Ovary (tissue), 7 donors: ENCODE measurements at regions not wholly inside any gene's neighbourhood (a gene's known extent, or its start where the extent isn't known, plus 50 kb on each side); places are given as distances from the start of the nearest gene placed in this dataset.
"Not testable (repeated sequence)": the region's sequence is repeated elsewhere in the genome, so short reads cannot be mapped to it uniquely, and the experiment has no call there.

Experiments used
- DNase-seq, 5 donors: peaks; one replicate each; pipeline ENCODE4 v3.0.0-alpha.2; 2019 to 2020
- H3K27ac ChIP-seq, 2 donors: fragments of 200-600 bp; one replicate each; pipeline versions ENCODE4 v1.5.1 to v1.8.0; 2019 to 2022
- H3K27me3 ChIP-seq: fragments of 200-600 bp; one replicate; pipeline ENCODE4 v1.8.0; 2022
- H3K36me3 ChIP-seq: fragments of 200-600 bp; sonication (generic); one replicate; pipeline ENCODE4 v1.5.1; 2019
- H3K4me1 ChIP-seq: one replicate; pipeline ENCODE4 v1.8.1; 2013; ENCODE audit warnings: mild to moderate bottlenecking, moderate library complexity; ENCODE audit not compliant: insufficient read depth
- H3K4me3 ChIP-seq: fragments of 200-600 bp; sonication (generic); one replicate; pipeline ENCODE4 v1.5.1; 2017
- H3K9me3 ChIP-seq, 2 donors: fragments of 200-600 bp in 1 of 2; sonication (generic) in 1 of 2; one replicate each; pipeline versions ENCODE4 v1.5.1 to v1.8.1; 2013 to 2019; ENCODE audit warnings: mild to moderate bottlenecking in 1 of 2, moderate library complexity in 1 of 2
- EP300 ChIP-seq: sonication (generic); formaldehyde crosslinking; IDR thresholded peaks from one replicate; pipeline ENCODE4 v1.6.1; 2017; ENCODE audit warnings: antibody characterized with exemption
- POLR2A ChIP-seq: fragments of 450-650 bp; IDR thresholded peaks from one replicate; pipeline ENCODE4 v1.6.1; 2017; ENCODE audit warnings: antibody characterized with exemption, mild to moderate bottlenecking, moderate library complexity
- WGBS, 3 donors: extraction: QIAGEN DNeasy Blood & Tissue Kit in 1 of 3; methylation state at CpG; one replicate each; pipeline versions ENCODE4 v1.1.5 to v1.1.7; 2013 to 2017; 5-methylcytosine and 5-hydroxymethylcytosine counted together
- intact Hi-C, 4 donors: fragments of 100-400 bp; cut with DNase I; formaldehyde crosslinking; loops; one replicate each; pipeline versions ENCODE4 v1.11.0 to v1.15.1; 2022 to 2023
- TF ChIP-seq, protein P1 (sequence below), 3 donors: fragments of 450-650 bp in 2 of 3; fragments of 200-600 bp in 1 of 3; IDR thresholded peaks; one replicate each; pipeline versions ENCODE4 v1.5.1 to v1.8.0; 2016 to 2022; ENCODE audit warnings: antibody characterized with exemption in 3 of 3, mild to moderate bottlenecking in 1 of 3
- donor health status: DM: no; HTN: no; CAD: no; lungs with moderate emphysema.
- donor health status: DM: no; HTN: no; CAD: no.
- donor health status: Bipolar disorder and iron deficiency.
- donor health status: DM: no; HTN: no; CAD: no.
- donor health status: DM: yes; HTN: yes; CAD: no.

DNA sequence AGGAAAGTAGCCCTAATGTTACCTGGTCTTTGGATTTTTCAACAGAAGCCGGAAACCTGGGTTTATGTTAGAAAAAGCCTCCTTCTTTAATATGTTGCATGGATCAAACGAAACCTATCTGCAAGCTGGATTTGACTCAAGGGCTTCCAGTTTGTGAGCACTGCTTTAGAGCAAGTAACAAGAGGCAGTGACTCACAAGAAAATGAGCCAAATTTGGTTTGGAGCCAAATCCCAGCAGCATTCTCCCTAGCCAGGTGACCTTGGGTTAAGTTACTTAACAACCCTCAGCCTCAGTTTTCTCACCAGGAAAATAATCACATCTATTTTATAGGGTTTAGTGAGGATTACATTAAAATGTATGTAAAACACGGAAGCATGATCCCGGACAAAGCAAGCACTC, 215.2 kb upstream of the PRICKLE2 start:
- DNase-seq = peak in 3 of 5 donors; percentile 38 to 71 (median 43)
- H3K9me3 ChIP-seq = no peaks in the 10 kb centered on the region
- intact Hi-C loops = no loop called here
- H3K36me3 ChIP-seq = no peaks in the 10 kb centered on the region
- TF ChIP-seq, protein P1, sequence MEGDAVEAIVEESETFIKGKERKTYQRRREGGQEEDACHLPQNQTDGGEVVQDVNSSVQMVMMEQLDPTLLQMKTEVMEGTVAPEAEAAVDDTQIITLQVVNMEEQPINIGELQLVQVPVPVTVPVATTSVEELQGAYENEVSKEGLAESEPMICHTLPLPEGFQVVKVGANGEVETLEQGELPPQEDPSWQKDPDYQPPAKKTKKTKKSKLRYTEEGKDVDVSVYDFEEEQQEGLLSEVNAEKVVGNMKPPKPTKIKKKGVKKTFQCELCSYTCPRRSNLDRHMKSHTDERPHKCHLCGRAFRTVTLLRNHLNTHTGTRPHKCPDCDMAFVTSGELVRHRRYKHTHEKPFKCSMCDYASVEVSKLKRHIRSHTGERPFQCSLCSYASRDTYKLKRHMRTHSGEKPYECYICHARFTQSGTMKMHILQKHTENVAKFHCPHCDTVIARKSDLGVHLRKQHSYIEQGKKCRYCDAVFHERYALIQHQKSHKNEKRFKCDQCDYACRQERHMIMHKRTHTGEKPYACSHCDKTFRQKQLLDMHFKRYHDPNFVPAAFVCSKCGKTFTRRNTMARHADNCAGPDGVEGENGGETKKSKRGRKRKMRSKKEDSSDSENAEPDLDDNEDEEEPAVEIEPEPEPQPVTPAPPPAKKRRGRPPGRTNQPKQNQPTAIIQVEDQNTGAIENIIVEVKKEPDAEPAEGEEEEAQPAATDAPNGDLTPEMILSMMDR (IDR thresholded peaks at IDR 0.05) = no peak
- TF ChIP-seq POLR2A (no peak), EP300 (no peak)
- H3K27me3 ChIP-seq = no peaks in the 10 kb centered on the region
- peaks cover 6% of the 10 kb centered on the region for H3K4me1 ChIP-seq
- WGBS, 3 donors = 30 to 45% (median 43%) methylated on average over 4 of the region's 4 CpGs
- no peak overlapping the region for H3K4me3 ChIP-seq
- no peak overlapping the region for H3K27ac ChIP-seq

DNA sequence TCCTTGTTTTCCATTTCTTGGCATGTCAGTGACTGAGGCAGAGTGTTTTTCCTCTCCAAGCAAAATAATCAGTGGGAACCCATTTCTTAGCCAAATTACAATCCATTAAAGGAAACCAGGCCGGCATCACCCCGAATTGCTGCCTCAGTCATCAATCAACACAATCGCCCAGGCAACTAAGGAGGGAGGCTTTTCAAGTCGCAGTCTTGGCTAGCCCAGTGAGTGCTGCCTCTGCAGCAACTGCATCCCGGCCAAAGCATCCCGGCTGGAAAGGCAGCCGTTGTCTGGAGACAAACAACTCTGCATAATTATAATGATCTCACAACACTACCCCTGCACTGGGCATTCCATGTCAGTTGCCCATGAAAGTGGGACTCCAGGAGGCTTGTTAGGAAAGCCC, 213.5 kb upstream of the PRICKLE2 start:
- intact Hi-C loops = no loop called here
- Histone ChIP-seq H3K4me3 (no peak overlapping the region), H3K9me3 (no peaks in the 10 kb centered on the region), H3K4me1 (peaks cover 4% of the 10 kb centered on the region), H3K27me3 (no peaks in the 10 kb centered on the region), H3K27ac (no peak overlapping the region), H3K36me3 (no peaks in the 10 kb centered on the region)
- no peak for TF ChIP-seq EP300
- no peak for TF ChIP-seq POLR2A
- TF ChIP-seq, protein P1 (IDR thresholded peaks at IDR 0.05) = no peak
- DNase-seq = peak in 4 of 5 donors; percentile 14 to 50 (median 34)
- 6 to 10% (median 8%) methylated on average over 7 of the region's 7 CpGs for WGBS, 3 donors

DNA sequence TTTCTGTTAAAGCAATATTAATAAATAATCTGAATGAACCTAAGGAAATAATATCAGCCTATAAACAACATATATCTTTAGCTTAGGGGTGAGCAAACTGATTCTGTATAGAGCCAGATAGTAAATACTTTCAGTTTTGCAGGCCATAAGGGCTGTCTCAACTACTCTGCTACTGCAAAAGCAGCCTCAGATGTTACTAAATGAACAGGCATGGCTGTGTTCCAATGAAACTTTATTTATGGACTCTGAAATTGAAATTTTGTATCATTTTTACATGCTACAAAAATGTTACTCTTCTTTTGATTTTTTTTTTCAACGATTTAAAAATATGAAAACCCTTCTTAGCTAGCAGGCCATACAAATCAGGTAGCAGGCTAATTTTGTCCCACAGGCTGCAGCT, 212.8 kb upstream of the PRICKLE2 start:
- intact Hi-C loops = no loop called here
- DNase-seq = no peak
- H3K27me3 ChIP-seq = no peaks in the 10 kb centered on the region
- no peaks in the 10 kb centered on the region for H3K36me3 ChIP-seq
- H3K4me3 ChIP-seq = no peak overlapping the region
- H3K27ac ChIP-seq = no peak overlapping the region
- TF ChIP-seq, protein P1 (IDR thresholded peaks at IDR 0.05) = no peak
- TF ChIP-seq EP300 = no peak
- no peak for TF ChIP-seq POLR2A
- H3K9me3 ChIP-seq = no peaks in the 10 kb centered on the region
- peaks cover 2% of the 10 kb centered on the region for H3K4me1 ChIP-seq
- WGBS, 3 donors = 3 to 7% (median 4%) methylated on average over 1 of the region's 1 CpG

DNA sequence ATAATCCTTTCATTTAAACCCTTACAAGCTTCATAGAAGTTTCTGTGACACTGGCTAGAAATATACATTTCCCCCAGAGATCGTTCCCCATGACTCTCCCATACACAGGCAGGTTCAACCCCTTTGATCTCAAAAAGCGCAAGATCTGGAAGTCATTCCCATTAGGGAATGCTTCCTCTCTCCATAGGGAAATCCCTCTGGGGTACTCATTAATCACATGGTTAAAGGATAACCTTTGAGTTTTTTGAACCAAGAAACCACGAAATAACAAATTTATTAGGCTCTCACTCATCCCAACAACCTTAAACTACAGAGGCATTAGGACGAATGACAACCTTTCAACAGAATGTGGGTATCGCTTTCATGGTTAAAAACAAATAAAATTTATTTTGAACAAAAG, 211.9 kb upstream of the PRICKLE2 start:
- 84 to 93% (median 90%) methylated on average over 5 of the region's 5 CpGs for WGBS, 3 donors
- Histone ChIP-seq H3K36me3 (no peaks in the 10 kb centered on the region), H3K27ac (no peak overlapping the region), H3K9me3 (no peaks in the 10 kb centered on the region), H3K4me1 (peaks cover 2% of the 10 kb centered on the region), H3K4me3 (no peak overlapping the region), H3K27me3 (no peaks in the 10 kb centered on the region)
- TF ChIP-seq, protein P1 (IDR thresholded peaks at IDR 0.05) = no peak
- TF ChIP-seq POLR2A = no peak
- TF ChIP-seq EP300 = no peak
- DNase-seq = no peak
- intact Hi-C loops = no loop called here

DNA sequence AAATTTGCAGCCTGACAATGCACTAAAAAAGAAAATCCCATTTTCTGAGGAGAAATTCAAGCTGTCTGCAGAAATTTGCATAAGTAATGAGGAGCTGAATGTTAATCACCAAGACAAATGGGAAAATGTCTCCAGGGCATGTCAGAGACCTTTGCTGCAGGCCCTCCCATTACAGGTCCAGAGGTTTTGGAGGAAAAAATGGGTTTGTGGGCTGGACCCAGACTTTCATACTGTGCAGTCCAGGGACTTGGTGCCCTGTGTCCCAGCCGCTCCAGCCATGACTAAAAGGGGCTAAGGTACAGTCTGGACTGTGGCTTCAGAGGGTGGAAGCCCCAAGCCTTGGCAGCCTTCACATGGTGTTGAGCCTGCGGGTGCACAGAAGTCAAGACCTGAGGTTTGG, 209.8 kb upstream of the PRICKLE2 start:
- H3K9me3 ChIP-seq, intact Hi-C loops, H3K4me3 ChIP-seq, H3K36me3 ChIP-seq, H3K27me3 ChIP-seq, H3K4me1 ChIP-seq, DNase-seq, H3K27ac ChIP-seq: not testable (repeated sequence)
- 92 to 100% (median 98%) methylated on average over 2 of the region's 2 CpGs for WGBS, 3 donors
